Activated CD4-positive, alpha-beta T cell treated with anti-CD3 and anti-CD28 coated beads for 24 hours (primary cell): ENCODE measurements at regions not wholly inside any gene's neighbourhood (a gene's known extent, or its start where the extent isn't known, plus 50 kb on each side); places are given as distances from the start of the nearest gene placed in this dataset.
"Not testable (repeated sequence)": the region's sequence is repeated elsewhere in the genome, so short reads cannot be mapped to it uniquely, and the experiment has no call there.

Experiments used
- DNase-seq, 2 donors: peaks; one replicate each; pipeline ENCODE4 v3.0.0-alpha.2; 2020; ENCODE audit warnings: low read depth in 2 of 2

- no peak for DNase-seq
Measured at GRCh38 chr12:89064780-89065179, 287.5 kb downstream of the DUSP6 start.

- no peak for DNase-seq
Measured at GRCh38 chr12:89064151-89064550, 288.1 kb downstream of the DUSP6 start.

- DNase-seq = no peak
Measured at GRCh38 chr12:89062996-89063395, 289.3 kb downstream of the DUSP6 start.

GRCh38 chr12:89059721-89060541, 292.4 kb downstream of the DUSP6 start:
- DNase-seq = no peak

GRCh38 chr12:89059056-89059455, 293.2 kb downstream of the DUSP6 start:
- no peak for DNase-seq

GRCh38 chr12:89058402-89058801, 293.9 kb downstream of the DUSP6 start:
- DNase-seq = no peak

- DNase-seq = not testable (repeated sequence)
Measured at GRCh38 chr12:89053817-89054216, 298.5 kb downstream of the DUSP6 start.

GRCh38 chr12:89051065-89051677, 301.1 kb downstream of the DUSP6 start:
- no peak for DNase-seq

GRCh38 chr12:89047856-89048418, 304.4 kb downstream of the DUSP6 start:
- DNase-seq = no peak

- DNase-seq = no peak
Measured at GRCh38 chr12:89041078-89041477, 311.2 kb downstream of the DUSP6 start.

GRCh38 chr12:89040146-89040964, 311.9 kb downstream of the DUSP6 start:
- peak; percentile 56 to 70 for DNase-seq

- no peak for DNase-seq
Measured at GRCh38 chr12:89038831-89039512, 313.3 kb downstream of the DUSP6 start.

- no peak for DNase-seq
Measured at GRCh38 chr12:89033062-89033461, 319.2 kb downstream of the DUSP6 start.

- DNase-seq = no peak
Measured at GRCh38 chr12:89029961-89030360, 322.3 kb downstream of the DUSP6 start.

GRCh38 chr12:89024580-89024979, 327.7 kb downstream of the DUSP6 start:
- no peak for DNase-seq

GRCh38 chr12:89023936-89024335, 328.4 kb downstream of the DUSP6 start:
- no peak for DNase-seq

GRCh38 chr12:89020689-89021088, 331.6 kb downstream of the DUSP6 start:
- DNase-seq = no peak

- DNase-seq = no peak
Measured at GRCh38 chr12:89020121-89020480, 332.2 kb downstream of the DUSP6 start.

- peak; percentile 42 to 47 for DNase-seq
Measured at GRCh38 chr12:89019439-89020120, 332.7 kb downstream of the DUSP6 start.

GRCh38 chr12:89016970-89017778, 335.1 kb downstream of the DUSP6 start:
- DNase-seq = peak in 1 of 2 donors; percentile 49
